ENCODE measurements at regions not wholly inside any gene's neighbourhood (a gene's known extent, or its start where the extent isn't known, plus 50 kb on each side); places are given as distances from the start of the nearest gene placed in this dataset.

DNA sequence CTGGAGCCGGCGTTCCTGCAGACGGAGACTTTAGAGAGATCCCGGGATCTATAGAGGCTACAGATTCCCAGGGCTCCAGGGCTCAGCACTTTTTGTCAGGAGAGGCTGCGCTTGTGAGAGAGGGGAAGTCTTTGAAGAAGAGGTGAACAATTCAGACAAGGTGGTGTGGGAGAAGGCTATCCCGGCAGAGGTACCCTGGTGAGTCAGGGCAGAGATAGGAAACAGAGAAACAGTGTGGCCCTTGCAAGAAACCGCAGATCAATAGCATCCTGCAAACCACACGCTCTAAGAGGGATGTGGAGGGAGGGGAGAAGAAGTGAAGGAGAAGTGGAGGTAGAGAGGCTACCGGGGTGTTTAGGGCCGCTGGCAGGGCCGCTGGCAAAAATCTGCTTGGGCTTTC is 160.5 kb upstream of the APCDD1 start:
- FAIRE-seq: no peak
- no peak overlapping the region for H3K4me2 ChIP-seq (ENCODE audit: control insufficient read depth, extremely low read depth, insufficient read depth, low read depth, low read length)
- H3K36me3 ChIP-seq (ENCODE audit: control insufficient read depth in 2 of 2, extremely low read depth in 1 of 2, insufficient read depth in 2 of 2, low read length in 2 of 2): no peaks in the 10 kb centered on the region
- no peaks in the 10 kb centered on the region for H3K79me2 ChIP-seq (ENCODE audit: control insufficient read depth, insufficient read depth, low read length)
- H3K27me3 ChIP-seq (ENCODE audit: control insufficient read depth, extremely low read depth, insufficient read depth, low read length): no peaks in the 10 kb centered on the region
- H2AFZ ChIP-seq (ENCODE audit: control insufficient read depth, low read length): no peak overlapping the region
- no peak overlapping the region for H3K9ac ChIP-seq (ENCODE audit: control insufficient read depth, extremely low read depth, insufficient read depth, low read length)
- no peak overlapping the region for H3K27ac ChIP-seq (ENCODE audit: control insufficient read depth, insufficient read depth, low read length)
- no peaks in the 10 kb centered on the region for H4K20me1 ChIP-seq (ENCODE audit: control insufficient read depth, extremely low read depth, insufficient read depth, low read length)
- TF ChIP-seq EZH2 (IDR thresholded peaks at IDR 0.05; ENCODE audit: low read length): no peak
- TF ChIP-seq, protein P1, sequence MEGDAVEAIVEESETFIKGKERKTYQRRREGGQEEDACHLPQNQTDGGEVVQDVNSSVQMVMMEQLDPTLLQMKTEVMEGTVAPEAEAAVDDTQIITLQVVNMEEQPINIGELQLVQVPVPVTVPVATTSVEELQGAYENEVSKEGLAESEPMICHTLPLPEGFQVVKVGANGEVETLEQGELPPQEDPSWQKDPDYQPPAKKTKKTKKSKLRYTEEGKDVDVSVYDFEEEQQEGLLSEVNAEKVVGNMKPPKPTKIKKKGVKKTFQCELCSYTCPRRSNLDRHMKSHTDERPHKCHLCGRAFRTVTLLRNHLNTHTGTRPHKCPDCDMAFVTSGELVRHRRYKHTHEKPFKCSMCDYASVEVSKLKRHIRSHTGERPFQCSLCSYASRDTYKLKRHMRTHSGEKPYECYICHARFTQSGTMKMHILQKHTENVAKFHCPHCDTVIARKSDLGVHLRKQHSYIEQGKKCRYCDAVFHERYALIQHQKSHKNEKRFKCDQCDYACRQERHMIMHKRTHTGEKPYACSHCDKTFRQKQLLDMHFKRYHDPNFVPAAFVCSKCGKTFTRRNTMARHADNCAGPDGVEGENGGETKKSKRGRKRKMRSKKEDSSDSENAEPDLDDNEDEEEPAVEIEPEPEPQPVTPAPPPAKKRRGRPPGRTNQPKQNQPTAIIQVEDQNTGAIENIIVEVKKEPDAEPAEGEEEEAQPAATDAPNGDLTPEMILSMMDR (optimal IDR thresholded peaks at IDR 0.05 in 1 of 3, IDR thresholded peaks at IDR 0.05 in 1 of 3, conservative IDR thresholded peaks at IDR 0.05 in 1 of 3; ENCODE audit: extremely low read depth in 1 of 3, insufficient read depth in 2 of 3, low read length in 3 of 3): no peak
- DNase-seq (ENCODE audit: low read depth, low spot score): no peak
- no peaks in the 10 kb centered on the region for H3K9me3 ChIP-seq (ENCODE audit: control insufficient read depth, low read depth, low read length)
- dilution Hi-C loops (cut with MboI; ENCODE audit: extremely low pct_ligation_motif_present, low sequenced_read_pairs): no loop called here
- H3K4me1 ChIP-seq (ENCODE audit: control insufficient read depth, extremely low read depth, insufficient read depth, low read length): no peaks in the 10 kb centered on the region
- H3K4me3 ChIP-seq (ENCODE audit: control insufficient read depth in 2 of 3, extremely low read depth in 1 of 3, insufficient read depth in 2 of 3, low read depth in 1 of 3, low read length in 3 of 3): no peak overlapping the region
- H3K9me1 ChIP-seq (ENCODE audit: control insufficient read depth, extremely low read depth, insufficient read depth, low read length): no peaks in the 10 kb centered on the region

DNA sequence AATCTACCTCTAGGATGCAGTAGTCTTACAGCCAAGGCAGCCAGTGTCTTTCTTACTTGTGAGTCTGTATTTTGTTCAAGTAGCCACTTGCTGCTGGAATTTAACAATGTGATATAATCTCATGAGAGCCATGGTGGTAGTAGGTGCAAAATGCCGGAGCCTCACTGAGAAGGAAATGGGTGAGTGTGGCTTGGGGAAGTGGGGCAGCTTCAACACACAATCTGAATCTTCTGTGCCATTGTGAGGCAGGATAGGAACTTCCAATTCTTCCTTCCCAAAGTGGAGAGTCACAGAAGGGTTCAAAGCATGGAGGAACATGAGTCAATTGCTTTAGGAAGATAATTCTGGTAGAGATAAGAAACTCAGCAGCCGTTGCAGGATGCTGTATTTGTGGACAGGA is 158.7 kb upstream of the APCDD1 start:
- Histone ChIP-seq H3K4me3 (ENCODE audit: control insufficient read depth in 2 of 3, extremely low read depth in 1 of 3, insufficient read depth in 2 of 3, low read depth in 1 of 3, low read length in 3 of 3) (no peak overlapping the region), H4K20me1 (ENCODE audit: control insufficient read depth, extremely low read depth, insufficient read depth, low read length) (no peaks in the 10 kb centered on the region), H3K27me3 (ENCODE audit: control insufficient read depth, extremely low read depth, insufficient read depth, low read length) (no peaks in the 10 kb centered on the region), H3K9me3 (ENCODE audit: control insufficient read depth, low read depth, low read length) (no peaks in the 10 kb centered on the region), H2AFZ (ENCODE audit: control insufficient read depth, low read length) (no peak overlapping the region), H3K9ac (ENCODE audit: control insufficient read depth, extremely low read depth, insufficient read depth, low read length) (no peak overlapping the region), H3K9me1 (ENCODE audit: control insufficient read depth, extremely low read depth, insufficient read depth, low read length) (no peaks in the 10 kb centered on the region), H3K36me3 (ENCODE audit: control insufficient read depth in 2 of 2, extremely low read depth in 1 of 2, insufficient read depth in 2 of 2, low read length in 2 of 2) (no peaks in the 10 kb centered on the region), H3K4me2 (ENCODE audit: control insufficient read depth, extremely low read depth, insufficient read depth, low read depth, low read length) (no peak overlapping the region), H3K27ac (ENCODE audit: control insufficient read depth, insufficient read depth, low read length) (no peak overlapping the region), H3K79me2 (ENCODE audit: control insufficient read depth, insufficient read depth, low read length) (no peaks in the 10 kb centered on the region), H3K4me1 (ENCODE audit: control insufficient read depth, extremely low read depth, insufficient read depth, low read length) (no peaks in the 10 kb centered on the region)
- no peak for DNase-seq (ENCODE audit: low read depth, low spot score)
- FAIRE-seq: no peak
- dilution Hi-C loops (cut with MboI; ENCODE audit: extremely low pct_ligation_motif_present, low sequenced_read_pairs): no loop called here
- no peak for TF ChIP-seq EZH2 (IDR thresholded peaks at IDR 0.05; ENCODE audit: low read length)
- TF ChIP-seq, protein P1 (optimal IDR thresholded peaks at IDR 0.05 in 1 of 3, IDR thresholded peaks at IDR 0.05 in 1 of 3, conservative IDR thresholded peaks at IDR 0.05 in 1 of 3; ENCODE audit: extremely low read depth in 1 of 3, insufficient read depth in 2 of 3, low read length in 3 of 3): no peak

Measured in keratinocyte (primary cell).